ENCODE measurements at regions not wholly inside any gene's neighbourhood (a gene's known extent, or its start where the extent isn't known, plus 50 kb on each side); places are given as distances from the start of the nearest gene placed in this dataset.

GRCh38 chr12:24664161-24664880 lies 284.6 kb downstream of the BCAT1 start:
- TF ChIP-seq ARNT (IDR thresholded peaks at IDR 0.05) (no peak), FOXM1 (IDR thresholded peaks at IDR 0.05; ENCODE audit: borderline replicate concordance) (no peak), TARDBP (IDR thresholded peaks at IDR 0.05) (no peak), SUZ12 (IDR thresholded peaks at IDR 0.05) (no peak), FOXK2 (IDR thresholded peaks at IDR 0.05) (no peak), FOXA1 (IDR thresholded peaks at IDR 0.05) (no peak)
